GM19025 (cell line): ENCODE measurements at regions not wholly inside any gene's neighbourhood (a gene's known extent, or its start where the extent isn't known, plus 50 kb on each side); places are given as distances from the start of the nearest gene placed in this dataset.
"Not testable (repeated sequence)": the region's sequence is repeated elsewhere in the genome, so short reads cannot be mapped to it uniquely, and the experiment has no call there.

Source experiments
- ATAC-seq: cut with Tn5 transposase; IDR thresholded peaks from one replicate; pipeline ENCODE4 v1.9.1; 2021; ENCODE audit warnings: mild to moderate bottlenecking, low read depth, moderate library complexity; ENCODE audit not compliant: unreplicated experiment

DNA sequence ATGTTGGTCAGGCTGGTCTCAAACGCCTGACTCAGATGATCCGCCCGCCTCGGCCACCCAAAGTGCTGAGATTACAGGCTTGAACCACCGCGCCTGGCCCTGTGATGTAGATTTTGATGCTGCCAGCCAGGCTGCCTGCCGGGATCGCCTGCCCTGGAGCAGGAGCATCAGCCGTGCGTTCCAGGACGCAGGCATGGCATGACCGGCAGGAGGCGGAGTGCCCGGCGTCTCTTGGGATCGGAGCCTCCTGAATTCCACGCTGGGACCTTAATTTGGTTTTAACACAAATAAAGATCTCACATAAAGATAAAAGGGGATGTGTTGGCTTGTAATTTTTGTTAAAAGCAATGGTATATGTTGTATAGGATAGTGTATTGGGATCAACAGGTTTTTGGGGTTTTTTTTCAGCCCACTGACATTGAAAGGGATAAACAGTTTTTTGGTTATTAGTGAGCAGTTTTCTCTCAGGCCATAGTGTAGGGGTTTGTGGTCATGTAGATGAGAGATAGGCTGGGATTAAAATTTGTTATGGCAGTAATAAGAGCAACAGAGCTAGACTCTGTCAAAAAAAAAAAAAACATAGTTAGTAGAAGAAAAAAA is 1406.4 kb downstream of the UQCRFS1 start:
- ATAC-seq = no peak

DNA sequence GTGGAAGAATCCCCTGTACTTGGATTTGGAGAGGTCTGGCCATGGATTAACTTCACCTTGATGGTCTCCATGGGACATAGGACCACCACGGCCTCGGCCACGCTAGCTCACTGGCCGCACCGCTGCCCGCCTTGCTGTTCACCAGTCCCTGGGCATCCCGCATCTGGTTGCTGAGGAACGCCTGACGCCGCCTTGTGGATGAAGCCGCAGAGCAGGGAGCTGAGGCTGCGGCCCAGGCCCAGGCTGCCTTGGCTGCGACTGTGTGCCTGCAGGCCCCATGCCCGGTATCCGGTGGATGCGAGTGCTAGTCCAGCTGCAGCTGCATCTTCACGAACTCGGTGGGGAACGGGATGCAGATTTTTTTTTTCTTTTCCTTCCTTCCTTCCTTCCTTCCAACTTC is 1407.1 kb downstream of the UQCRFS1 start:
- ATAC-seq = no peak

DNA sequence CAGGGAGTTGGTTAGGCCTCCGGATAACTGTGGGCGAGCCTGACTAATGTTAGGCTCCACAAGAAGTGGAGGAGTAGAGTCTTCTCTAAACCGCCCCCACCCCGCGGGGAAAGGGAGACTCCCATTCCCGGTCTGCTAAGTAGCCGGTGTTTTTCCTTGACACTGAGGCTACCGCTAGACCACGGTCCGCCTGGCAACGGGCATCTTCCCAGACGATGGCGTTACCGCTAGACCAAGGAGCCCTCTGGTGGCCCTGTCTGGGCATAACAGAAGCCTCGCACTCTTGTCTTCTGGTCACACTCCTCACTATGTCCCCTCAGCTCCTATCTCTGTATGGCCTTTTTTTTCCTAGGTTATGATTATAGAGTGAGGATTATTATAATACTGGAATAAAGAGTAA is 1410.7 kb downstream of the UQCRFS1 start:
- not testable (repeated sequence) for ATAC-seq

DNA sequence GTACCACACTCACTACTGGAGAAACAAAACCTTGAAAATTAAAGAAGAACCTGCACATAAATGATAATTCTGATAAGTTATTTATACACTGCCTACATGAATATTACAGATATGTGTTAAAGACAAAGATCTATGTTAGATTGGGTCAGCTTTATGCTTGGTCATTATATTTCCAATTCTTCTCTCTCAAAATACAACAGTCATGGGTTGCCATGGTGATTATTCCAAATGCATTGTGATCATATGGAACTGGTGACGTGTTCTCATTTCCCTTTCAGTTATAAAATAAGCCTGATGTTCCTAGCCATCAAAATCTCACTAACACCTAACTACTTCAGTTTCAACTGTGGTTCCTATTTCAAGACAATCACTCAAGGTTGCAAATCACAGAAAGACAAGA is 1416.4 kb downstream of the UQCRFS1 start:
- ATAC-seq = no peak

DNA sequence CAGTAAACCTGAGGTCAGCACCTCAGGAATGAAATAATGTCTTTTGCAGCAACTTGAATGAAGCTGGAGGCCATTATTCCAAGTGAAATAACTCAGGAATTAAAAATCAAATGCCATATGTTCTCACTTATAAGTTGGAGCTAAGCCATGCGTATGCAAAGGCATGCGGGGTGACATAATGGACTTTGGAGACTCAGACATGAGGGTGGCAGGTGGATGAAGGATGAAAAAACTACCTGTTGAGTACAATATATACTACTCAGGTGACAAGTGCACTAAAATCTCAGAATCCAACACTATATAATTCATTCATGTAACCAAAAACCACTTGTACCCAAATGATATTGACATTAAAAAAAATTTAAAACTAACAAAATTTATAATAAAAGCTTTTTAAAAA is 1416.9 kb downstream of the UQCRFS1 start:
- no peak for ATAC-seq

DNA sequence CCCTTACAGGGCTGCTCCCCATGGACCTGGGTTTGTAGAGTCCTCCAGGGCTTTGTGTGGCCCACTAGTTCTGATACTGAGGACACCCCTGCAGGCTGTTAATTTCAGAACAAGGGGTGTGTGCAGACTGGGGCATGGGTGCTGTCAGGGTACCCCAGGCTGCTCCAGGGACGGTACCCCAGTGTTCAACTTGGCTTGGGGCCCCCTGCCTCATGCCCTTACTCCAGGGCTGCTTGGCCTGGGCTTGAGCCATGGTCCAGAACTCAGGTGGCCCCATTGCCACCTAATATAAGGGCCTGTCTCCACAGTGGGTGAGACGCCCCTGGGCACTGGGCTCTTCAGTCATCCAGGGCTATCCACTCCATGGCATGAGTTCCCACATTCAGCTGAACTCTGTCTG is 1417.6 kb downstream of the UQCRFS1 start:
- ATAC-seq = no peak

DNA sequence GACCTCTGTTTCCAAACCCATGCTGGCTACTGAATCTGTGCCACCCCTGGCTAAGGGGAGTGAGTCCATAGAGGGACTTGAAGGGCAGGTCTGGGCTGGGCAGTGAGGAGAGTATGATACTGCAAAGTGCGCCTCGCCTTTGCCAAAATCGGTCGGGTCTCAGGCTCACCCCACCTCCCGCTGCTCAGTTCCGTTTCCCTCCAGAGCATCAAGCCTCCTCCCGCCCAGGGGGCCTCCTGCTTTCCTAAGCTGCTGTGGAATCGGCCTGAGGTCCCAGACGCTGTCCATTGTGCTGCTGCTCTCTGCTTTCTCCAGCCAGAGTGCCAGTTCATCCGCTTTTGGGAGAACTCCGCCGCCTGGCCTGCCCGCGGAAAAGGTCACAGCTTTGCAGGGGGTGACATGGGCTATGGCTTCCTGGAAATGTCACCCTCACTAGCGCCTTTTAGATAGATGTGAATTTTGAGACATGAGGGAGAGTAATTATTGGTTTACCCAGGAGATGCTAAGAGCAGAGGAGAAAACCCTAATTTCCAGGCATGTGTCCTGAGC is 1418.4 kb downstream of the UQCRFS1 start:
- no peak for ATAC-seq

DNA sequence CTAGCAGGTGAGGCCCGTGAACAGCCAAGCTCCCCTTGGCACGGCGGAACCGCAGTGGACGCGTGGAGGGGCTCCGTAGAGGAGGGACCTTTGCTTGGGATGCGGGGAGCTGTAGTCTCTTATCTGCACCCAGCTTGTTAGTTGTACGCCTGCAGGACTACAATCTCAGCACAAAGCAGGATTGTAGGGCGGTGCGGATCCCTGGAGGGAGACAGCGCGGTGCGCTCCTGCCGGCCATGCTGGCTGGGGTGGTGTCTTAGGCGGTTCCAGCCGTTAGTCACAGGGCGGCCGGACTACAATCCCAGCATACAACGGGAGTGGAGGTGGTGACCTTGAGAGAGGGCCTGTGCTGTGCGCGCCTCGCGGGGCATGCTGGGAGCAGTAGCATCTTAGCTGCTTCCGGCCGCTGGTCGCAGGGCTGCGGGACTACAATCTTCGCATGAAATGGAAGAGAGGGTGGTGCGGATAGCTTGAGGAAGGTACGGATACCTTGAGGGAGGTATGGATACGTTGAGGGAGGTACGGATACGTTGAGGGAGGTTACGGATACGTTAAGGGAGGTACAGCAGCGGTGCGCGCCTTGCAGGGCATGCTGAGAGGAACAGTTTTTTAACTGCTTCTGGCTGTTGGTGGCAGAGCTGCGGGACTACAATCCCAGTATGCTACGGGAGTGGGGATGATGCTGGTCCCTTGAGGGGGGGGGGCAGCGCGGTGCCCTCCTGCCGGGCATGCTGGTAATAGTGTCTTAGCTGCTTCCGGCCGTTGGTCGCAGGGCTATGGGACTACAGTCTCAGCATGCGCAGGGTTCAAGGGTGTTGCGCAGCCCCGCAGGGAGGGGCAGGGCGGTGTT is 1419.1 kb downstream of the UQCRFS1 start:
- peak; percentile 86 for ATAC-seq

DNA sequence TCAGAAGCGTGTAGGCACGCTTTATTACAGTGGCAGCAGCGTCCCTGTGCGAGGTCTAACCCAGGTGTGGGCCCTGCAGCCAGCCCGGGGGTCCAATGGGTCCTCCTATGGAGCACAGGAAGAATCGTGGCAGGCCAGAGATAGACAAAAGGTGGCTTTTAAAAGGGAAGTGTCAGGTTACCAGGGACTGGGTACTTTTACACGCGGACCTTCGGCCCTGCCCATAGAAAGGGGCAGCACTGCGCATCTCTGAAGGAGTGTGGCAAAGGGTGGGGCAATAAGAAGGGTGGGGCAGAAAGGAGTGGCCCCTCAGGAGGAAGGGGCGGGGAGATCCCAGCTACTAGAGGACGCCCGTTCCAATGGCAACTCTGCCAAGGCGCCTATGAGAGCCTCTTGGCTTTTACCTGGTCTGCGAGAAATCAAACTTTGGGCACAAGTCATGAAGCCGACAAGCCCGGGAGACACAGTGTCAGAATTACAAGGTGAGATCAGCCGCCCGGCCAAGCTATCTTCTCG is 1419.8 kb downstream of the UQCRFS1 start:
- ATAC-seq = peak; percentile 55

DNA sequence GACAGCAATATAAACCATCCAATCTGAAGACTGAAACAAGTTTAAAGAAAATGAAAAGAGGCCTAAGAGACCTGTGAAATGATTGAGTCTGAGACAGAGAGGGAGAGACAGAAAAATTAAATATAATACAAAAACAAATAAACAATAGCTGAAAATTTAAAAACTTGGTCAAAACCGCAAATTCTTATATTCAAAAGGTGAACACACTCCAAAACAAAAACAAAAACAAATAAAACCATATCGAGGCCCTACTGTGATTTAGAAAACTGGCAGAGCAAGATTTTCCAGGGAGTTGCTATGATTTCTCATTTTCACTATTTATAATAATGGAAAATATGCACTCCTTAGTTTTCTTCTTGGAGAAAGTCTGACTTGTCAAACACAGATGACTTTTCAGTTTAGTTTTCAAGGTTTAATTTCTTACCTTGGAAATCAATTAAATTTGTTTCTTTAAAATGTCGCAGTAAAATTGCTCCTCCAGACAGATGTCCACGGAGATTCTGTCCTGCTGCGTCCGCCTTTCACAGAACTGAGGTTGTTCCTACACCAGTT is 1420.3 kb downstream of the UQCRFS1 start:
- no peak for ATAC-seq

DNA sequence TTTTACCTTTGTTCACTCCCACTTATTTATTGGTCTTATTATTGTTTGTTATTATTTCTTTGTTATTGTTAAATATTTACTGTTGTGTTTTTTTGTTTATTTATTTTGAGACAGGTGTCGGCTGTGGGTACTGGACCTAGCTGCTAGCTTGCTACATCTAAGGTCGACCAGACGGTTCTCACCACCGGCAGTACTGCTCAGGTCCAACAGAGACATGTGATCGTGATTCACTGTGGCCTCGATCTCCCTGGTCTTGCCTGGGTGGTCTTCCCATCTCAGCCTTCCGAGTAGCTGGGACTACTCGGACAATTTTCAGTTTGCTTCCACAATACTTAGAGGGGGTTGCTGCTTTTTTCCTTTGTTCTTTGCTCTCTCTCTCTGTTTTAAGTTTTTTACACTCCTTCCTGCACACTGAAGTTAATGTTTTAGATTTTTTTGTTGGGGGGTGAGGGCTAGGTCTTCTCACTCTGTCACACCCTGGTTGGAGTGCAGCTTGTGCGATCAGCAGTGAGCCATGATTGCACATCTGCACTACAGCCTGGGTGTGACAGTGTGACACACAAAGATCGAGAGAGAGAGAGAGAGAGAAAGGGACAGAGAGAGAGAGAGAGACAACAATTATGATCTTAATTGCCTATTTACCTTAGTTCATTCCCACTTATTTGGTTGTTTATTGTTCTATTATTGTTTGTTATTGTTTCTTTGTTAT is 1432.4 kb downstream of the UQCRFS1 start:
- ATAC-seq = no peak

DNA sequence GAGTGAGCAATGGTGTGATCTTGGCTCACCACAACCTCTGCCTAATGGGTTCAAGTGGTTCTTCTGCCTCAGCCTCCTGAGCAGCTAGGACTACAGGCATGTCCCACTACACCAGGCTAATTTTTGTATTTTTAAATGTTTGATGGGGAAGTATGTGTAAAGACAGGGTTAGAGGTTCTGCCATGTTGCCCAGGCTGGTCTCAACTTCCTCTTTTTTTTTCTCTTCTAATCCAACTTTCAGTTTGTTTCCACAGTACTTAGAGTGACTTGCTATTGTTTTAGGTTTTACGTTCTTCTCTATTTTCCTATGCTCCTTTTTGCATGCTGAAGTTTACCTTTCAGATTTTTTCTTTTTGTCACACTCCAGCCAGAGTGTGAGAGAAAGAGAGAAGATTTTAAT is 1433.0 kb downstream of the UQCRFS1 start:
- ATAC-seq = no peak

DNA sequence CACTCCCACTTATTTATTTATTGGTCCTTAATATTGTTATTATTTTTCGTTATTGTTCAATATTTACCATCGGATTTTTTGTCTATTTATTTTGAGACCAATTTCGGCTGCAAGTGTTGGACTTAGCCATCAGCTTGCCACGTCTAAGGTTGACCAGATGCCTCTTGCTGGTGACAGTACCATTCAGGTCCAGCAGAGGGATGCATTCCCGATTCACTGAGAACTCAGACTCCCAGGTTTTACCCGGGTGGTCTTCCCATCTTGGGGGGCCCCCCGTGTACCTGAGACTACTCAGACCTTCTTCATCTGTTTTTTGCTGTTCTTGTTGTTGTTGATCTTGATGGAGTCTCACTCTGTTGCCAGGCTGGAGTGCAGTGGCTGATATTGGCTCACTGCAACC is 1435.2 kb downstream of the UQCRFS1 start:
- no peak for ATAC-seq

DNA sequence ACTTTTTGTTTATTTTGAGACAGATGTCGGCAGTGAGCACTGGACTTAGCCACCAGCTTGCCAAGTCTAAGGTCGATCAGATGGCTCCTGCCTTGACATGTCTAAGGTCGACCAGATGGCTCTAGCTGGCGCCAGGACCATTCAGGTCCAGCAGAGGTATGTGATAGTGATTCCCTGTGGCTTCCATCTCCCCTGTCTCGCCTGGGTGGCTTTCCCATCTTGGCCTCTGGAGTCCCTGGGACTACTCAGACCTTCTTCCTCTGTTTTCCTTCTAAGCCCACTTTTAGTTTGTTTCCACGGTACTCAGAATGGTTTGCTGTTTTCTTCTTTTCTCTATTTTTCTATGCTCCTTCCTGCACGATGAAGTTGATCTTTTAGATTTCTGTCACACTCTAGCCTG is 1435.7 kb downstream of the UQCRFS1 start:
- no peak for ATAC-seq

DNA sequence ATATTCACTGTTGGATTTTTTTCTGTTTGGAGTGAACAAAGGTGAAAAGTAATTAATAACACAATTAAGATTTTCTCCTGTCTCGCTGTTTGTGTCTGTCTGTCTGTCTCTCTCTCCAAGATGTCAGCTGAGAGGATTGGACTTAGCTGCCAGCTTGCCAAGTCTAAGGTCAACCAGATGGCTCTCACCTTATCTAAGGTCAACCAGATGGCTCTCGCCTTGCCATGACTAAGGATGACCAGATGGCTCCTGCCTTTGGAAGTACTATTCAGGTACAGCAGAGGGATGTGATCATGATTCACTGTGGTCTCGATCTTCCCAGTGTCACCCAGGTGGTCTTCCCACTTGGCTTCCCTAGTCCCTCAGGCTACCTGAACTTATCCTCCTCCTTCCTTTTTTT is 1436.4 kb downstream of the UQCRFS1 start:
- no peak for ATAC-seq

DNA sequence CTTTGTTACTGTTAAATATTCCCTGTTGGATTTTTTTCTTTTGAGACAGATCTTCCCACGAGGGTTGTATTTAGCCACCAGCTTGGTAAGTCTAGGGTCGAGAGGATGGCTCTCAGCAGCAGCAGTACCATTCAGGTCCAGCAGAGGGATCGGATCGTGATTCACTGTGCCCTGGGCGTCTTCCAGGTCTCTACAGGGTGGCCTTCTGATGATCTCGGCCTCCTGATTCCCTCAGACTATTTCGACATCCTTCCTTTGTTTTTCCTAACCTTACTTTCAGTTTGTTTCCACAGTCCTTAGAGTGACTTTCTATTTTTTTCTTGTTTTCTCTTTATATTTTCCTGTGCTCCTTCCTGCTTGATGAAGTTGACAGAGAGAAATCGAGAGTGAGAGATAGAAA is 1436.9 kb downstream of the UQCRFS1 start:
- ATAC-seq = no peak

DNA sequence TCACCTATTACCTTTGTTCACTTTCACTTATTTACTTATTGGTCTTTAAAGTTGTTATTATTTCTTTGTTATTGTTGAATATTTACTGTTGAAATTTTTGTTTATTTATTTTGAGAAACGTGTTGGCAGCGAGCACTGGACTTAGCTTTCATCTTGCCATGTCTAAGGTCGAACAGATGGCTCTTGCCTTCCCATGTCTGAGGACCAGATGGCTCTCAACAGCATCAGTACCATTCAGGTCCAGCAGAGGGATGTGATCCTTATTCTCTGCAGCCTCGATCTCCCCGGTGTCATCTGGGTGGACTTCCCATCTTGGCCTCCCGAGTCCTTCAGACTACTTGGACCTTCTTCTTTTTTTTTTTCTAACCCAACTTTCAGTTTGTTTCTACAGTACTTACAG is 1437.6 kb downstream of the UQCRFS1 start:
- no peak for ATAC-seq

DNA sequence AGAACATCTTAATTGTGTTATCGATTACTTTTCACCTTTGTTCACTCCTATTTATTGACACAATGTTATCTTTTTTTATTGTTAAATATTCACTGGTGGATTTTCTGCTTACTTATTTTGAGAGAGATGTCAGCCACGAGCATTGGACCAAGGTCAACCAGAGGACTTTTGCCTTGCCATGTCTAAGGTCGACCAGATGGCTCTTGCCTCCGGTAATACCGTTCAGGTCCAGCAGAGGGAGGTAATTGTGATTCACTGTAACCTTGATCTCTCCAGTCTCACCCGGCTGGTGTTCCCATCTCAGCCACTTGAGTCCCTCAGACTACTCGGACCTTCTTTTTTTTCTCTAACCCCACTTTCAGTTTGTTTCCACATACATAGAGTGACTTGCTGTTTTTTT is 1438.1 kb downstream of the UQCRFS1 start:
- ATAC-seq = no peak

DNA sequence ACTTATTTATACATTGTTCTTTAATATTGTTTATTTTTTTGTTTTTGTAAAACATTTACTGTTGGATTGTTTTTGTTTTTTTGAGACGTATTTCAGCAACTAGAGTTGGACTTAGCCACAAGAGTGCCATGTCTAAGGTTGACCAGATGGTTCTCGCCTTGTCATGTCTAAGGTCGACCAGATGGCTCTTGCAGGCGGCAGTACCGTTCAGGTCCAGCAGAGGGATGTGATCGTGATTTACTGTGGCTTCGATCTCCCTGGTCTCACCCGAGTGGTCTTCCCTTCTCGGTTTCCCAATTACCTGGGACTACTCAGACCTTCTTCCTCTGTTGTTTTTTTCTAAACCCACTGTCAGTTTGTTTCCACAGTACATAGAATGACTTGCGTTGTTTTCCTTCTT is 1438.6 kb downstream of the UQCRFS1 start:
- no peak for ATAC-seq

DNA sequence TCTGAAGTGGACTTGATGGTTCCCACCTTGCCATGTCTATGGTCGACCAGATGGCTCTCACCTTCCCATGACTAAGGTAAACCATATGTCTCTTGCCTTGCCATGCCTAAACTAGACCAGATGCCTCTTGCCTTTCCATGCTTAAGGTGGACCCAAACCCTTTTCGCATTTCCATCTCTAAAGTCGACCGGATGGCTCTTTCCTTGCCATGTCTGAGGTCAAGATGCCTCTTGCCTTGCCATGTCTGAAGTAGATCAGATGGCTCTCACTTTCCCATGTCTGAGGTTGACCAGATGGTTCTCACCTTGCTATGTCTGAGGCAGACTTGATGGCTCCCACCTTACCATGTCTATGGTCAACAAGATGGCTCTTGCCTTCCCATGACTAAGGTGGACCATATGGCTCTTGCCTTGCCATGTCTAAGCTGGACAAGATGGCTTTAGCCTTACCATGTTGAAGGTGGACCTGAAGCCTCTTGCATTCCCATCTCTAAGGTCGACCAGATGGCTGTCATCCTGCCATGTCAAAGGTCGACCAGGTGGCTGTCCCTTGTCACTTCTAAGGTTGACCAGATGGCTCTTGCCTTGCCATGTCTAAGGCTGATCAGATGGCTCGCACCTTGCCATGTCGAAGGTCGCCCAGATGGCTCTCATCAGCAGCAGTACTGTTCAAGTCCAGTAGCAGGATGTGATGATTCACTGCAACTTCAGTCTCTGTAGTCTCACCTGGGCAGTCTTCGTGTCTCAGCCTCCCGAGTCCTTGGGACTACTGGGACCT is 1439.4 kb downstream of the UQCRFS1 start:
- ATAC-seq = no peak
